Neural cell (in vitro differentiated cells): ENCODE measurements at regions not wholly inside any gene's neighbourhood (a gene's known extent, or its start where the extent isn't known, plus 50 kb on each side); places are given as distances from the start of the nearest gene placed in this dataset.

ENCODE experiments used
- H2AFZ ChIP-seq: fragments of 200-600, 300-800 bp; sonication (generic), shearing (Covaris generic); 2 replicates; pipeline ENCODE4 v1.6.0; 2014; ENCODE audit warnings: low read depth, mild to moderate bottlenecking, antibody characterized with exemption, low read length, moderate library complexity
- H3F3A ChIP-seq: fragments of 200-600 bp; shearing (Covaris generic); 2 replicates; pipeline ENCODE4 v1.6.1; 2016; ENCODE audit warnings: mild to moderate bottlenecking, moderate library complexity, mixed read lengths, antibody characterized with exemption, low read length; ENCODE audit not compliant: insufficient read depth, poor library complexity, severe bottlenecking
- H3K27ac ChIP-seq: fragments of 200-600, 300-800 bp; sonication (generic), shearing (Covaris generic); 2 replicates; pipeline ENCODE4 v1.5.1; 2014; ENCODE audit warnings: mild to moderate bottlenecking, low read length, moderate library complexity
- H3K27me3 ChIP-seq: fragments of 300-800, 200-600 bp; sonication (generic), shearing (Covaris generic); 2 replicates; pipeline ENCODE4 v1.6.0; 2014; ENCODE audit warnings: mild to moderate bottlenecking, low read depth, low read length, moderate library complexity; ENCODE audit not compliant: insufficient read depth
- H3K36me3 ChIP-seq: fragments of 300-800, 200-600 bp; sonication (generic), shearing (Covaris generic); 2 replicates; pipeline ENCODE4 v1.5.1; 2014; ENCODE audit warnings: mild to moderate bottlenecking, antibody characterized with exemption, low read length, moderate library complexity; ENCODE audit not compliant: insufficient read depth
- H3K4me2 ChIP-seq: fragments of 300-800, 200-600 bp; sonication (generic), shearing (Covaris generic); 2 replicates; pipeline ENCODE4 v1.6.0; 2014; ENCODE audit warnings: mild to moderate bottlenecking, low read length
- H3K4me3 ChIP-seq: fragments of 300-800, 200-600 bp; sonication (generic), shearing (Covaris generic); 2 replicates; pipeline ENCODE4 v1.5.1; 2014; ENCODE audit warnings: mild to moderate bottlenecking, low read length, moderate library complexity
- H3K79me2 ChIP-seq: fragments of 200-600 bp; shearing (Covaris generic); replicated peaks from 2 replicates; pipeline ENCODE4 v1.6.0; 2014; ENCODE audit warnings: mild to moderate bottlenecking, low read length, moderate library complexity; ENCODE audit not compliant: insufficient read depth
- H3K9ac ChIP-seq: fragments of 300-800, 200-600 bp; sonication (generic), shearing (Covaris generic); 2 replicates; pipeline ENCODE4 v1.6.1; 2016; ENCODE audit warnings: mild to moderate bottlenecking, low read length, mixed read lengths
- H3K9me2 ChIP-seq: fragments of 200-600 bp; shearing (Covaris generic); 2 replicates; pipeline ENCODE4 v1.6.1; 2016; ENCODE audit warnings: mild to moderate bottlenecking, low read length, mixed read lengths; ENCODE audit not compliant: insufficient read depth
- H3K9me3 ChIP-seq: fragments of 200-600, 300-800 bp; sonication (generic), shearing (Covaris generic); 2 replicates; pipeline ENCODE4 v1.6.1; 2016; ENCODE audit warnings: mild to moderate bottlenecking, mixed run types, low read length, moderate library complexity, mixed read lengths
- H4K20me1 ChIP-seq: fragments of 200-600 bp; shearing (Covaris generic); 2 replicates; pipeline ENCODE4 v1.6.1; 2016; ENCODE audit warnings: mild to moderate bottlenecking, mixed run types; ENCODE audit not compliant: insufficient read depth
- EP300 ChIP-seq: fragments of 450-650 bp; conservative IDR thresholded peaks from 2 replicates; pipeline ENCODE4 v1.6.1; 2014; ENCODE audit warnings: antibody characterized with exemption, mild to moderate bottlenecking, moderate library complexity; ENCODE audit not compliant: poor library complexity, severe bottlenecking
- EZH2 ChIP-seq: fragments of 200-600, 300-800 bp; shearing (Covaris generic), sonication (generic); IDR thresholded peaks from 2 replicates; pipeline ENCODE4 v1.6.1; 2014; ENCODE audit warnings: antibody characterized with exemption, low read length, borderline replicate concordance, mild to moderate bottlenecking; ENCODE audit not compliant: insufficient read depth, poor library complexity, severe bottlenecking
- MXI1 ChIP-seq: fragments of 450-650 bp; conservative IDR thresholded peaks from 2 replicates; pipeline ENCODE4 v1.6.1; 2014; ENCODE audit warnings: antibody characterized with exemption, mild to moderate bottlenecking; ENCODE audit not compliant: poor library complexity, severe bottlenecking
- POLR2AphosphoS5 ChIP-seq: IDR thresholded peaks from 2 replicates; pipeline ENCODE4 v1.6.1; 2012
- RAD21 ChIP-seq: fragments of 450-650 bp; conservative IDR thresholded peaks from 2 replicates; pipeline ENCODE4 v1.6.1; 2014; ENCODE audit warnings: antibody characterized with exemption, mild to moderate bottlenecking, moderate library complexity
- REST ChIP-seq: IDR thresholded peaks from 2 replicates; pipeline ENCODE4 v1.6.1; 2012; ENCODE audit warnings: borderline replicate concordance
- SMC3 ChIP-seq: fragments of 450-650 bp; conservative IDR thresholded peaks from 2 replicates; pipeline ENCODE4 v1.6.1; 2014; ENCODE audit warnings: antibody characterized with exemption, mild to moderate bottlenecking, moderate library complexity; ENCODE audit not compliant: poor library complexity
- TAF1 ChIP-seq: IDR thresholded peaks from 2 replicates; pipeline ENCODE4 v1.6.1; 2012; ENCODE audit warnings: low read depth

GRCh38 chr9:79939819-79940218 lies 368.1 kb downstream of the TLE4 start:
- Histone ChIP-seq H4K20me1 (no peaks in the 10 kb centered on the region), H3K9me3 (no peaks in the 10 kb centered on the region), H3K9ac (no peak overlapping the region), H3K36me3 (no peaks in the 10 kb centered on the region), H2AFZ (no peak overlapping the region), H3K27me3 (no peaks in the 10 kb centered on the region), H3K4me3 (no peak overlapping the region), H3F3A (no peaks in the 10 kb centered on the region), H3K27ac (no peak overlapping the region), H3K4me2 (no peak overlapping the region), H3K79me2 (no peaks in the 10 kb centered on the region), H3K9me2 (no peaks in the 10 kb centered on the region)
- TF ChIP-seq EZH2 (no peak), POLR2AphosphoS5 (no peak), SMC3 (no peak), REST (no peak), MXI1 (no peak)

GRCh38 chr9:79936336-79936735 lies 364.6 kb downstream of the TLE4 start:
- H3K9ac ChIP-seq: no peak overlapping the region
- no peaks in the 10 kb centered on the region for H3F3A ChIP-seq
- no peaks in the 10 kb centered on the region for H3K27me3 ChIP-seq
- H3K36me3 ChIP-seq: no peaks in the 10 kb centered on the region
- H3K9me2 ChIP-seq: no peaks in the 10 kb centered on the region
- no peaks in the 10 kb centered on the region for H3K9me3 ChIP-seq
- no peak overlapping the region for H2AFZ ChIP-seq
- TF ChIP-seq EZH2: no peak
- peak; percentile 84 for TF ChIP-seq EP300
- TF ChIP-seq POLR2AphosphoS5: peak; percentile 63
- no peaks in the 10 kb centered on the region for H3K79me2 ChIP-seq
- H4K20me1 ChIP-seq: no peaks in the 10 kb centered on the region
- peak overlapping the region; percentile 44 for H3K27ac ChIP-seq
- H3K4me2 ChIP-seq: no peak overlapping the region
- peak overlapping the region; percentile 15 for H3K4me3 ChIP-seq

DNA sequence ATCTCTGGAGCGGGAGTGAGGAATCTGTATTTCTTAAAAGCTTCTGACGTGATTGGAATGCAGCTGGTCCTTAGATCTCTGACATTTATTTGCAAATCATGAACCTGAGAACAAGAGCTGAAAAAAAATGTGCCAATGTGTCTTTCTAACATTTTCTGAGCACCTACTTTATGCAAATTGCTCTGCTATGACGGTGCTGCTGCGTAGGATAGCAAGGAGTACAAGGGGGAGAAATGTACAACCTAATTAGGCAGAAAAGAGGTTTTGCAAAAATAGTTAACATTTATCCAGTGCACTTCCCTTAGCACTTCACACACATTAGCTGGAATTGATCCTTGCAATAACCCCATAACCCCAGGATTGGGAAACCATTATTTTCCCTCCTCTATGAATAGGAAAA lies 357.5 kb downstream of the TLE4 start:
- no peaks in the 10 kb centered on the region for H4K20me1 ChIP-seq
- H3F3A ChIP-seq: no peaks in the 10 kb centered on the region
- no peak for TF ChIP-seq SMC3
- no peak for TF ChIP-seq EP300
- TF ChIP-seq REST: no peak
- no peak for TF ChIP-seq MXI1
- no peak for TF ChIP-seq EZH2
- no peak for TF ChIP-seq RAD21
- no peak for TF ChIP-seq TAF1
- H3K27me3 ChIP-seq: no peaks in the 10 kb centered on the region
- no peak overlapping the region for H3K27ac ChIP-seq
- H3K9me2 ChIP-seq: no peaks in the 10 kb centered on the region
- H2AFZ ChIP-seq: no peak overlapping the region
- H3K36me3 ChIP-seq: no peaks in the 10 kb centered on the region
- H3K4me2 ChIP-seq: no peak overlapping the region
- H3K9ac ChIP-seq: no peak overlapping the region
- H3K4me3 ChIP-seq: no peak overlapping the region
- H3K9me3 ChIP-seq: no peaks in the 10 kb centered on the region
- H3K79me2 ChIP-seq: no peaks in the 10 kb centered on the region
